Stimulated activated CD8-positive, alpha-beta memory T cell treated with anti-CD3 and anti-CD28 coated beads, Interleukin-15, amount 100 ng/mL, for 48 hours (primary cell): ENCODE measurements at regions not wholly inside any gene's neighbourhood (a gene's known extent, or its start where the extent isn't known, plus 50 kb on each side); places are given as distances from the start of the nearest gene placed in this dataset.

ENCODE experiments used
- DNase-seq, 2 donors: peaks; one replicate each; pipeline ENCODE4 v3.0.0-alpha.2; 2020; ENCODE audit warnings: low read depth in 2 of 2

DNA sequence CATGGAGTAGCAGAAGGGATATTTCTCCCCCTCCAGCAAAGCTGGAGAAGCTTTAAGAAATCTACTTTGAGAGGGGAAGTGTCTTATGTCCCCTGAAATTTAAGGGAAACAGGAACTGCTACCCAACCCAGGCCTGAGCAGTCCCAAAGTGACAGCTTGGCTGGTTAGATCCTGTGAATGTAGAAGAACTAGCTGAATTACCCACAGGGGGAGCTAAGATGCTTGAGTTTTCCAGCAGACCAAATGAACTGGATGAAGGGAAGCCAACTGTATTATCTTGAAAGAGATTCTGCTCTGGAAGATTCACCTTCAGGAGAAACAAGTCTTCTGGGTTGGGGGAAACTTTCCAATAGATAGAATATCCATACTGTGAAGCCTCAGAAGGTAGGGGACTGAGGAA, 303.3 kb upstream of the MMS22L start:
- no peak for DNase-seq

DNA sequence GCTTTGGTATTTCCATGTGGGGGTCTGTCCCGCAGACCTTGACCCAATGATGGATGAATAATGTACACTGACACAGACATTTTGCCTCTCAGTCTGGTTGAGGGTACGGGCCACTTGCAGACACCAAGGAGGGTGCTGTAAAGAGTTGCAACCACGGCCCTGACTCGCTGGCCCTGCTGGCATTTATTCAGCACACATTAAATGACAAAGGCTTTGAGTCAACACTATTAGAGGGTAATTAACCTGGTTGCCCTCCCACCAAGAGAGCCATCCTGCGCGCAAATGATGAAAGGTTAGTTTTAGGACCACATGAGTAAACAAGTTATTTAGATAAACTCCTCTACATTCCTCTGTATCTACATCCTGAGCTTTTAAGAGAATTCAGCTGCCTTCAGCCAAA, 308.9 kb upstream of the MMS22L start:
- no peak for DNase-seq

DNA sequence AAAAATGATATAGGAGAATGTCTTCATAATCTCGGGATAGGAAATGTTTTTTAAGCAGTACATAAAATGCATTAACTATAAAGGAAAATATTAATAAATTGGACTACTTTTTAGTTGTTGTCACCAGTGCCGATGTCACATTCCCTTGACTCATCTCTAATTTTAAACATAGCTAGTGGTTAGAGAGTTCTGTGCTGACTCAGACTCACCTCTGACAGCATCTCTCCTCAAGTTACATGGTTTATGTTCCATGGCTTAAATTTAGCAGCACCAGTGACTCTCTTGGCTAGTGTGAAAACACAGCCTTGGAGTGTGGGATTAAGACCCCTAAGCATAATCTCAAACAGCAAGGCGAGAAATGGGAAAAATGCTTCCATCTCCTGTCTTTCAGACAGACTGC, 311.8 kb upstream of the MMS22L start:
- no peak for DNase-seq

DNA sequence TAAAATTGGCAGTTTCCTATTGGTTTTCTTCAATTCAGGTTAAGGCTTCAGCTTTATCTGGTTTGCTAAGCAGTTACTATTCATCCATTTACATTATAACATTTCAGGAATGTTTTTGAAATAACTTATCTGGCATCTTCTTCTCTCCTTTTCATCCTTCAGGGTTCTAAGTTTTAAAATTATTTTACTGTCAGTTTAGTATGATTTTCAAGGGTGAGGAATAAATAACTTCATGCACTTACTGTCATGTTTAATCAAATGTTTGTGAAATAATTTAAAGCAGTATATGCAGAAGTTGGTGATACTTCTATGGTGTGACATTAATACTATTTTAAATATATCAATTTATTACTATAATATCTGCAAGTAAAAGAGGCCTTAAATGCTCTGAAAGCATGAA, 338.1 kb upstream of the MMS22L start:
- DNase-seq = no peak

DNA sequence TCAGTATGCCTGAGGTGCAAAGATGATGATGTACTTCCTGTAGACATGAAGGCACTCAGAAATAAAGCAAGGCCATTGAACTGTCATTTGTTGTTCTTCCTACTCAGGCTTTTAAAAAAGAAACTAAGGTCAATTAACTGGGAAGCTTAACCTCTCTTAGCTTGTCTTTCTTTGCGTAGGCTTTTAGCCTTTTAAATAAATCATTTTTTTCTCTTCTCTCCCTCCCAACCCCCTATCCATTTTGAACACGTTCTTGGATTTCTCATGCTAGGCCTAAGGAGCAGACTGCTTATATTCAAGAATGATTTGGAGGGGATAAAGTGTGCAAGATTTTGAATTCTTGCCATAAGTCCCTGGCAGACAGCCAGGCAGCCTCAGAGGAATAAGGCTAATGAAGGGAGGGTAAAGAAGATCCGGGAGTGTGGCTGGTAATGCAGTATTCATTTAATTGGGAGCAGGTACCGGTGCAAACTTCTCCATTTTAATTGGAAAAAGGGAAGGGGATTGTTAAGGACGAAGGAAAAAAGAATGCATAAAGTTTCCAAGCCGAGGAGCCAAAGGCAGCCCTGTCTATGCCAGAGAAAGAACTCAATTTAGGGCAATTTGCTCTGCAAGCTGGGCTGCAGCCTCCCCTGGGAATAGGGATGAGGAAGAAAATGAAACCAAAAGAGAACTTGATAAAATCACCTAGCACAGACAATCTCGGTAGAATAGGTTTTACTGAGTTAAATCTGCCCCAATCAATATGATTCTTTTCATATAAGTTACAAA, 343.8 kb upstream of the MMS22L start:
- DNase-seq = no peak

DNA sequence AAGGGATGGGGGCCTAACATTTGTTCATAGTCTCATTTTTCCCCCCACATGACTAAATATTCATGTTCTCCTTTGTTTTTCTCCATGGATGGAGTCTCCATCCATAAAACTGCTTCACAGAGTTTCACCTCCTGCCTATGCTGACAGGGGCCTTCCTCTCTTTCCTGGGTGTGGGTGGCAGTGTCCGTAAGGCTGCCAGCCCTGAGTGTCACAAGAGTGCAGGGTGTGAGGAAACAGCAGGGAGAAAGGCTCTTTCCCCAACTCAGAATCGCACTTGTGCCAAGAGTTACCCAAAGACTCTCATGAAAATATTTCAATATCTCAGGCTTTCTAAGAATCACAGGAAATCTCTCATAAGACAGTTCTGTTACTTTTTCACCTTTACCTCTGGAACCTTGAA, 346.2 kb upstream of the MMS22L start:
- no peak for DNase-seq

DNA sequence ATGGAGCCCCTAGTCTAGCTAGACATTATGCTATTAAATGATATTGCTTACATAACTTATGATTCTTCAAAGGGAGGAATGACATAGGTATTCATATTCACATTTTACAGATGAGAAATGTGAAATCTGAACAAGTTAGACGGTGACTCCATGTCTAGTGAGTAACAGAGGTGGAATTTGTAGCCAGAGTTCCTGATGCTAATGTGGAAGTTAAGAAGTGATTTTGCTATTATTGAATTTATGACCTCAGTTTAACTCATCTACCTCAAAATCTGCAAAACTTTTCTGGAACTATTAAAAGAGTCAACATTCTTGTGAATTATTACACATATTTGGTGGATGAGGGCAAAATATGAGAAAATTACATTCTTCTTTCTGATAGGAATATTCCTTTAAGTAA, 347.6 kb upstream of the MMS22L start:
- DNase-seq = no peak

DNA sequence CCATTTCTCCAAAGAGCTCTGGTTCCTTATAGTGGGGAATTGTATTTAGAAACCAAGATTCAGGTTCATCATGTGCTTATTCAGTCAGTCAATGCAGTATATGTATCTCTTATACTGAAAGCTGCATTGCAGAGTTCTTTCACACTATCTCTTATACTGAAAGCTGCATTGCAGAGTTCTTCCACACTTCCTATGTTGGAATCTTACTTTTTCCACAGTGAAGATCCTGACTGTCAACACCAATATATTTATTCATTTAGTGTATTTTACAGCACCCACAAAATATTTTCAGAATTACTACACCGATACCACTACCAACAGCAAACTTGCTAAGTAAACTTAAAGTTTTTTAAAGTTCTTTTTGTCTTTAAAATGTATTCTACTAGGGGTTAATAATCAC, 349.3 kb upstream of the MMS22L start:
- DNase-seq = no peak

DNA sequence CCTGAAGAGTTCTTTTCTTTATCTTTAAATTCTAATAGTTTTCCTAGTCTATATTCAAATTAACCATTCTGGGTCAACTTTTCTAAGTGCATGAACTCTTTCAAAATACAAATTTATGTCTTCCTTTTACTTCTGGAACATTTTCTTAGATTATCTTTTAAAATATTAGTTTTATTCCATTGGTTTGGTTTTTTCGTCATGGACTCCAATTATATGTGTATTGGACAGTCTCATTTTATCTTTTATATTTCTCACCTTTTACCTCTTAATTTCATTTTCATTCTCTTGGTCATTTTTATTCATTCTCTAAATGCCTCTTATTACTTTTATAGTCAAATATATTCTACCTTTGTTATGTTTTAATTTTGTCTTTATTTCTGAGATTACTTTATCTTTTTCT, 356.7 kb upstream of the MMS22L start:
- no peak for DNase-seq

DNA sequence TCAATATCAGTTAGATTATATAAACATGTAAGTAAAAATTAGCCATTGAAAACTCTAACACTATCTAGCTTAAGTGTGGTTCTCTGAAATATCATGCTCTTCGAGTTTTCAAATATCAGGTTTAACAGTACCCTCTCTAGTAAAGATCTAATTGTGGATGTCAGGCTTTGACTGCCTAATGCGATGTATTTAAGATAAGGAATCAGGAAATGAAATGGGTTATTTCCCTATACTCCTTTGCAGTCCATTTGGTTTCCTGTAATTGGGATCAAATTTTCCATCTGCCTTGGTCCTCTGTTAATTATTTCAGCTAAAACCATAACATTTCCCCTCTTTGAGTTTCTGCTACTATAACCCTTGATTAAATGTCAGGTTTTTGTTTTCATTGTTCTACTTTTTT, 361.3 kb upstream of the MMS22L start:
- no peak for DNase-seq

DNA sequence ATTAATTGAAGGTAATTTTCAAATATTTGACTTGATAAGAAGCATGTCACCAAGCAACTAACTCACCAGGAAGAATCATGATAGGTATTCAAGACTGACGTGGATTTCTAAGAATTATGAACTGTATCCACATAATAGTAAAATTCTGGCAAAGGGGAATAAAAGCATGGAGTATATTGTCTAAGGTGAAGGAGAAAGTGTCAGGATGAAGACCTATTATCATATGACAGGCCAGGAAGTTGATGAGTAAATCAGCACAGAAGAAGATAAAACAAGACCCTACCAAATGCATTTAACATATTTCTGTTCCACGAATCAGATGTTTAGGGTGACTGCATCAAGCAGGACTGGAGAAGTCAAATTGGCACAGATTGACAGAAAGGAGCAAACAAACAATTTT, 362.7 kb upstream of the MMS22L start:
- DNase-seq = no peak

DNA sequence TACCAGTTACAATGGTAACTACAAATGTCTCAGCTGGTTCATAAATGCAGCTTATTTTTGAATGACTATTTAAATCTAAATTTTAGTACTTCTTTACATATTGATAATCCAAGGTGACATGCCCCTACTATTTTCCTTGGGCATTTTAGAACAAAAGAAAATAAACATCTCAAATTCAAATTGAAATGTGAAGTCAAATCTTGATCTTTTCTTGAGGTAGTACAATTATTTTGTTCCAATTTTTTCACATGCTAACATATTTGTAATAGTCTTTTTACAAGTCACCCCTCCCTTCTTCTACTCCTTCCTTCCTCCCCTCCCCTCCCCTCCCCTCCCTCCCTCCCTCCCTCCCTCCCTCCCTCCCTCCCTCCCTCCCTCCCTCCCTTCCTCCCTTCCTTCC, 370.1 kb upstream of the MMS22L start:
- DNase-seq = no peak

DNA sequence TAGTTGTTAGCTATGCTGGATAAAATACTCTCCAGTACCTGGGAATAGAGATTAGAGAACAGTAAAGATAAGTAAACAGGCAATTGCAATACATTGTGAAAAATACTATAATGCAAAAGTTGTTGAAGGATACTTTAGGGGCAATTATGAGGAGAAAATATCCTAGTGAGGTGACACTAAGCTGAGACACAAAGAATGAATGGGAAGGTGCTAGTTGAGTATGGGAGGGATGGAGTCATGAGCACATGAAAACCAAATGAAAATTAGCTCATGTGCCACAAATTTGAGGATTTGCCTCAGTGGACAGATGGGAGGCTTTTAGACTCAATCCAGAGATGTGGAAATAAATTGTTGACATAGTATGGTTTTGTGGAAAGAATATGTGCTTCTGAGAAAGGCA, 370.5 kb upstream of the MMS22L start:
- DNase-seq = no peak

DNA sequence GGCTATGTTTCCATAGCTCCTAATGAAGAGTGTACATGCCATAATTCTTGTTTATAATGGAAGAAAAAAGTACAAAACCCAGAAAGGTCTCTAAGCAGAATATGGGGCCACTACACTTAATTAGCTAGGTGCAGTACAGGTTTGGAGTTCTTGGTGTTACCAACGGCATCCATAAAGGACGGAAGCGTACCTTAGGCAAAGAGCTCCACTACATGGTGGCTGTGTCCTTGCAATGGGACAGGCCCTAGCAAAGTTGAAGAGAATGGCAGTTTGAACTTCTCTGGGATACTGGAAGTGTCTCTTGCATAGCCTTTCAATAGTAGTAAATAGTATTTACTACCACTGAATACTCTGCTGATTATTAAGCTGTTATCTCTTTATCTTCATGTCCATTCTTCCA, 371.7 kb upstream of the MMS22L start:
- no peak for DNase-seq

DNA sequence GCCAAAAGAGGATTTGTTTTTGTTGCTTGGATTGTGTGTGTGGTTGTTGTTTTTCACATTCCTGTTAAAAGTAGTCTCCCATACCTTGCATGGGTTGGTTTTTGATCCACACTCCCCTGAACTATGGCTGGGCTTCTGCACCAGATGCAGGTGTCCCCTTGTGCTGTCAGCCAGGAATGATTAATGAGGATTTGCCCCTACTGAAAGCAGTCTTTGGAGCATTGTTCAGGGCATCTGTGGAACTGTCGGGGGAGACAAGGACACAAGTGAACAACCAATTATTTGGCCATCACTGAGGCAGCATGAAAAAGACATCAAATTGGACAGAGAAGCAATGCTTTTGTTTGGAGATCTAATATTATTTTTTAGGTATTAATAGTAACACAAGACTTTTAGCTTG, 373.2 kb upstream of the MMS22L start:
- no peak for DNase-seq

DNA sequence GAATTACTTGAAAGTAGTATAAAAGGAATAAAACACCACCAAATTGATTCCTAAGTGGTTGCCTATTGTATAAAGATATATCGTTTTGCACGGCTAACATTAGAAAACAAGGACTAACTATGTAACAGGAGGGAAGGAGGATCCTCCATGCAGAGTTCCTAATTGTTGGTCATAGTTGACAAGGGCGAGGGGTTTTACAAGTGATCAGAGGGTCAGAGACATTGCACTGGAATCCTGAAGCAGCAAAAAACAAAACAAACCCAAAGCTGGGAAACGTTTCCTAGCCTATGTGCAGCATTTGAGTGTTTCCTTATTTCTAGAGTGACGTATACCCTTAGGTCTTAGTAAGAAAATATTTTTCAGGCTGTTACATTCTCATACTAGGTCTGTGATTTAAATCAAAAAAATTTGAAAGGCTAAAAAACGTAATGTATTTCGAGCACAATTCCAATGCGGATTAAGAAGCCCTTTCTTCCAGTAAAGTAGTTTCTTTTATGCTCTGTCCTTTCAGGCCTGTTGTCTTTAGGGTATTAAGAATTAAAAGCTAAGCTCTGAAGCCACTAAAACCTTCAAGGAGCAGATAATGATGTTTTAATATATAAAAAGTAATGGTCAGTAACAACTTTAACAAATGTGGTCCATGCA, 373.8 kb upstream of the MMS22L start:
- DNase-seq = no peak

DNA sequence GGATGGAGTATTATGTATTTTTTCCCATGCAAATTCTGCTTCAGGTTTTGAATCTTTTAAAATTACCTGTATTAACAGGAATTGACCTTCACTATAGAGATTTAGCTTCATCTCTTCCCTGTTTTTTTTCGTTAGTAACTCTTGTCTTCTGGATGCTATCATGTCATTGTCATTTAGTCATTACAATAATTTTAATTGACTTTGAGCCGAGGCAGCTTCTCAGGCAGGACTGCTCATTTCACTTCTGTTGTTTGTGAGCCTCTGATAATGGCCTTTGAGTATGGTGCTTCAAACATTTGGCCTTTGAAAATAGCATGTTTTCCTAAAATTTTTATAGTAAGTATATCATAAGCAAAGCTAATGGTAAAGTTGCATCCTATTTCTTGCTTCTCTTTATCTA, 375.1 kb upstream of the MMS22L start:
- DNase-seq = no peak

DNA sequence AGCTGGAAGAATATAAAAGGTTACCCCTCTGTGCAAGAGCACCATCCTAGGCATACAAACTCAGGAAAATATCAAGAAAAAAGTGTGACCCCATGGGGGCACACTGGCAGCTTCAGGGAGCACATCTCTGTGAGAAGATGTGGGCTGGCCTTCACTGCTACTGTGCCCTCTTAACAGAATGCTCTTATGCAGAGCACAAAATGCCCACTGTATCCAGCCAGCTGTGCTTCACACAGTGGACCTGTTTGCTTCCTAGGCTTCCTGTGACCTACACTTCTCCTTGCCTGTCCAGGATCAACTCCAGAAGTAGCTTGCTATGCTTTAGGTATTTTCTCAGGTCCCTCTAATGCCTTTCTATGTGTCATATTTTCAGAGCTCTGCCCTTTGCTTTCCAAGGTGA, 380.2 kb upstream of the MMS22L start:
- DNase-seq = no peak

DNA sequence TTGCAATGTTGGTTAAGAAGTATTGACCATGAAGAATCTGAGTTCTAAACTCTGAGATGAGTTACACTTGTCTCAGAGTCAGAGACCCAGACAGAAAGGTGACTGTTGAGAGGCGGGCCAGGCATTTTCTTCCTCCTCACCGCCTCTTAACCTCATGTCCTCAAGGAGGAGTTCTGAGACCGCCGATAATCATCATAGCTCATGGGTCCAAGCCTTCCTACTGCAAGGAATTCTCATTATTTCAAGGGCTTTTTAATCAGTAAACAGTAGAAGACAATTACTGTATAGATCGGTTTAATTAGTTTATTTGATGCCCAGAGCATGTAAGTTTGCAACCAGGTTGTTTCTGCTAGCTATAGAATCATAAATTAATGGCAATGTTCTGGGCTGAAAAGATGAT, 382.4 kb upstream of the MMS22L start:
- no peak for DNase-seq

DNA sequence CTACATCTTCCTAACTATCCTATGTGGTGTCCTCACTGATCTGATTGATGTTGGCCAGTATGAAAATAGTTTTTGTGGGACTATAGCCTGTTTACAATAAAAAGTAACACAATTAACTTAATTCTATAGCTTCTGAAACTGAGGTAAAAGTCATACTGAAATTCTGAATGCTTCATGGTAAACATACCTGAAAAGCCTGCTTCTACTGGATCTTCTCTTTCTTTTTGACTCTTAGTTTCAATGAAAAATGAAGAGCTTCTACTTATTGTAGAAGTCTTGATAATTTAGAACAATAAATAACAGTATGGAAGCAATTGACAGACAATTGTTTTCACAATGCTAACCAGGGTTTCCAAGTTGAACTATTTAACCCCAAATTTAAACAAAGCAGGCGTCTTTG, 383.9 kb upstream of the MMS22L start:
- no peak for DNase-seq

DNA sequence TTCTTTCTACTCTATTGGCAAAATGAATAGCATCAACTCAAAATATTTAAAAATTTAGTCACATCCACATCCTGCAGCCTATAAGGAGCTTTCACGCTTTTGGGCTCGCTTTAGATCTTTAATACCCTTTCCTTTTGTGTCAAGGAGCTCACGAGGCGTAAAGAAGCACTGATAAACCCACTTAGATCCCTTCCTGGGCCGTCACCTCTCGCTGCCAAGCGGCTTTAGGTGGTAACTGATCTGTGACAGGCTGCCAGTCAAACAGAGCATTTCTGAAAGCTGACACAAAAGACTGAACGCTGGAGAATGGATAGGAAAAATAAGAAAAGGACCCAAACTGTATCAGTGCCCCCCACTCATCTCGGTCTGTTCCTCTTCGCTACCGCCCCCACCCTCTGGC, 385.7 kb upstream of the MMS22L start:
- no peak for DNase-seq

DNA sequence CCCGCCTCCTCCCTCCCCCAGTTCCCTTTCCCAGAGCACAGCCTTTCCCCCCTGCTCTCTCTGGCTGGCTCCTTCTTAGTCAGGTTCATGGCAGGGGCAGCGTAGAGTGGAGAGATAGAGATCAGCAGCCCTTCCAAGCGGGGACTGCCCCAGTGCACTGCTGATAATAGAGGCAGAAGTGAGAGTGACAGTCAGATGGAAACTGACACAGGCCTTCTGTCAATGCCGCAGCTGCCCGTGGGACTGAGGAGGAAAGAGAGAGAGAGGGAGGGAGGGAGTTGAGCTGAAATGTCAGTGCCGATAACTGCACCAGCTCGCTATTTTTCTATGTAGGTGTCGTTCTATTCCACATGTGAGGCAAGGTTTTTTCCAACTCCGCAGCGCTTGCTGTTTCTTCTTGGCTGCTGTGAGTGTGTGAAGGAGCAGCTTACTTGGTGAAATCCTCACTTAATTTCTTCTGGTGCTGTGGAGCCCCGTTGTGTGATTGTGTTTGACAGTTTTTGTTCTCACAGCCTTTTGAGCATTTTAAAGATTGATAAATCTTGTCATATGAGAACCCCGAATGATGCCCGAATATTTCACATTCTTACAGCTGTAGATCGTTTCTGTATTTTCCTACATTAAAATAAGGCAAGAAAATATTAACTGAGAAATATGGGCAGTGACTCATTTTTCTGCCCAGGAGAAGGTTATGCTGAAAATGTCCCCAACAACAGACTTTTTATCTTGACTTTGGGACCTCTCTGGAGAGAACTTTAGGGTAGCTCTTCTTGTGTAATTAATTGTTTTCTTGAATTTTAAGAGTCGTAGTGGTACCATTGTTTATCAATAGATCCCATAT, 386.4 kb upstream of the MMS22L start:
- DNase-seq = peak; percentile 5

DNA sequence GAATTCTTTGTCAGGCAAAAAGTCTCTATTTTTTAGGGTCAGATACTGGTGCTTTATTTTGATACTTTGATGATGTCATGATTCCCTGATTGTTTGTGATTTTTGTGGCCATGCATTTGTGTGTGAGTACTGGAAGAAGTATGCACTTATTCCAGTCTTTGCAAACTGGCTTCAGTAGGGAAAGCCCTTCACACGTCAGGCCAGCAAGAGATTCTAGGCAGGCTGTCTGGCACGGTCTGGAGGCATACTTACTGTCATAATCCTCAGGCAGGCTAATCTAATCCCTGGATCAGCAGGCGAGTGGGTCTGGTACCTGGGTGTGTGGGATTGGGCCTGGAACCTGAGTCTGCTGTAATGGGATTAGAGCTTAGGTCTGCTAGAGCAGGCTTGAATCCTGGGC, 391.8 kb upstream of the MMS22L start:
- DNase-seq = no peak
